ENCODE measurements at regions not wholly inside any gene's neighbourhood (a gene's known extent, or its start where the extent isn't known, plus 50 kb on each side); places are given as distances from the start of the nearest gene placed in this dataset.
A peak's percentile ranks its signal among the peaks of the same experiment; 100 is the strongest.

GRCh38 chr5:171520300-171521174 is 101.1 kb downstream of the FGF18 start:
- H3K9ac ChIP-seq (ENCODE audit: insufficient read depth in 1 of 2, low read length in 2 of 2), result peak overlapping the region in 1 of 2 donors; percentile 25
- peak; percentile 44 to 61 (median 54) for DNase-seq

DNA sequence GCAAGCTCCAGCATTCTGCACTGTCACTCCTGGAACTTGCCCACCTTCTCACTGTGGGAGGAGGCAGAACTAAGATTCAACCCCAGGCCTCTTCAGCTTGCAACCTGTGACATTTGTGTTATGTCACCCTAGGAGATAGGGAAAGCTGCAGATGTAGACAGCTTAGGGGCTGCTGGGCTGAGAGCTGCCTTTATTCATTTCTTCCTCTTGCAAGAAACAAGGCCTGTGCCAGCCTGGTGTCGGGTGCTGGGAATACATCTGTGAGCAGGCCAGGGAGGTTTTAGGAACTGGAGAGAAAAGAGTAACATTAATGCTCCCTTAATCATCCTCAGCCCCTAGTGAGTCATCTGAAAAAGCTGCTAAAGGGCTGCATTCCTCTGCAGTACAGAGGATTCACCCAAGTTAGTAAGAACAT is 101.8 kb downstream of the FGF18 start:
- Histone ChIP-seq H3K4me3 (no peak overlapping the region), H3K9me3 (ENCODE audit: control insufficient read depth in 4 of 4, insufficient read depth in 3 of 4, low read length in 3 of 4) (no peaks in the 10 kb centered on the region), H3K27me3 (ENCODE audit: control insufficient read depth in 3 of 3, insufficient read depth in 3 of 3, low read length in 2 of 3) (no peaks in the 10 kb centered on the region), H3K4me1 (ENCODE audit: control insufficient read depth in 5 of 5, insufficient read depth in 5 of 5, low read length in 5 of 5) (peaks cover 0 to 24% (median 7%) of the 10 kb centered on the region in 5 donors), H3K9ac (ENCODE audit: insufficient read depth in 1 of 2, low read length in 2 of 2) (peak overlapping the region in 1 of 2 donors; percentile 25), H3K36me3 (ENCODE audit: control insufficient read depth in 4 of 4, insufficient read depth in 4 of 4, low read length in 4 of 4) (no peaks in the 10 kb centered on the region), H3K27ac (ENCODE audit: low read depth in 1 of 2, low read length in 1 of 2) (peak overlapping the region; percentile 11 to 15)
- 69 to 86% methylated on average over 1 of the region's 1 CpG for WGBS, 2 donors
- peak; percentile 64 for ATAC-seq (ENCODE audit: insufficient read depth, low FRiP score)
- TF ChIP-seq, protein P1, sequence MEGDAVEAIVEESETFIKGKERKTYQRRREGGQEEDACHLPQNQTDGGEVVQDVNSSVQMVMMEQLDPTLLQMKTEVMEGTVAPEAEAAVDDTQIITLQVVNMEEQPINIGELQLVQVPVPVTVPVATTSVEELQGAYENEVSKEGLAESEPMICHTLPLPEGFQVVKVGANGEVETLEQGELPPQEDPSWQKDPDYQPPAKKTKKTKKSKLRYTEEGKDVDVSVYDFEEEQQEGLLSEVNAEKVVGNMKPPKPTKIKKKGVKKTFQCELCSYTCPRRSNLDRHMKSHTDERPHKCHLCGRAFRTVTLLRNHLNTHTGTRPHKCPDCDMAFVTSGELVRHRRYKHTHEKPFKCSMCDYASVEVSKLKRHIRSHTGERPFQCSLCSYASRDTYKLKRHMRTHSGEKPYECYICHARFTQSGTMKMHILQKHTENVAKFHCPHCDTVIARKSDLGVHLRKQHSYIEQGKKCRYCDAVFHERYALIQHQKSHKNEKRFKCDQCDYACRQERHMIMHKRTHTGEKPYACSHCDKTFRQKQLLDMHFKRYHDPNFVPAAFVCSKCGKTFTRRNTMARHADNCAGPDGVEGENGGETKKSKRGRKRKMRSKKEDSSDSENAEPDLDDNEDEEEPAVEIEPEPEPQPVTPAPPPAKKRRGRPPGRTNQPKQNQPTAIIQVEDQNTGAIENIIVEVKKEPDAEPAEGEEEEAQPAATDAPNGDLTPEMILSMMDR (IDR thresholded peaks at IDR 0.05; ENCODE audit: control extremely low read depth, extremely low read depth), result no peak
- peak in 1 of 3 donors; percentile 9 for DNase-seq

More at GRCh38 chr5:171520300-171521174, 101.1 kb downstream of the FGF18 start:
- Histone ChIP-seq H3K36me3 (ENCODE audit: control insufficient read depth in 4 of 4, insufficient read depth in 4 of 4, low read length in 4 of 4) (no peaks in the 10 kb centered on the region), H3K27ac (ENCODE audit: low read depth in 1 of 2, low read length in 1 of 2) (peak overlapping the region in 1 of 2 donors; percentile 15), H3K9me3 (ENCODE audit: control insufficient read depth in 4 of 4, insufficient read depth in 3 of 4, low read length in 3 of 4) (no peaks in the 10 kb centered on the region), H3K4me1 (ENCODE audit: control insufficient read depth in 5 of 5, insufficient read depth in 5 of 5, low read length in 5 of 5) (peaks cover 0 to 24% (median 7%) of the 10 kb centered on the region in 5 donors), H3K4me3 (no peak overlapping the region), H3K27me3 (ENCODE audit: control insufficient read depth in 3 of 3, insufficient read depth in 3 of 3, low read length in 2 of 3) (no peaks in the 10 kb centered on the region)
- WGBS, 2 donors, result 50 to 73% methylated on average over 20 of the region's 20 CpGs
- ATAC-seq (ENCODE audit: insufficient read depth, low FRiP score), result peak; percentile 32
- TF ChIP-seq, protein P1 (IDR thresholded peaks at IDR 0.05; ENCODE audit: control extremely low read depth, extremely low read depth), result no peak

GRCh38 chr5:171521679-171522078 is 102.2 kb downstream of the FGF18 start:
- Histone ChIP-seq H3K9ac (ENCODE audit: insufficient read depth in 1 of 2, low read length in 2 of 2) (no peak overlapping the region), H3K27me3 (ENCODE audit: control insufficient read depth in 3 of 3, insufficient read depth in 3 of 3, low read length in 2 of 3) (no peaks in the 10 kb centered on the region), H3K4me1 (ENCODE audit: control insufficient read depth in 5 of 5, insufficient read depth in 5 of 5, low read length in 5 of 5) (peaks cover 0 to 24% (median 7%) of the 10 kb centered on the region in 5 donors), H3K9me3 (ENCODE audit: control insufficient read depth in 4 of 4, insufficient read depth in 3 of 4, low read length in 3 of 4) (no peaks in the 10 kb centered on the region), H3K27ac (ENCODE audit: low read depth in 1 of 2, low read length in 1 of 2) (peak overlapping the region in 1 of 2 donors; percentile 3), H3K36me3 (ENCODE audit: control insufficient read depth in 4 of 4, insufficient read depth in 4 of 4, low read length in 4 of 4) (no peaks in the 10 kb centered on the region), H3K4me3 (no peak overlapping the region)
- ATAC-seq (ENCODE audit: insufficient read depth, low FRiP score) (no peak), DNase-seq (no peak)
- TF ChIP-seq, protein P1 (IDR thresholded peaks at IDR 0.05; ENCODE audit: control extremely low read depth, extremely low read depth), result no peak
- WGBS, 2 donors, result 79 to 83% methylated on average over 3 of the region's 3 CpGs

Data from lung (tissue), 11 donors.